Left lobe of liver (tissue), 2 donors: ENCODE measurements at regions not wholly inside any gene's neighbourhood (a gene's known extent, or its start where the extent isn't known, plus 50 kb on each side); places are given as distances from the start of the nearest gene placed in this dataset.

ENCODE experiments used
- ATAC-seq: fragments of 200-7000 bp; cut with Tn5 transposase; one replicate; pipeline ENCODE4 v1.9.1; 2020; ENCODE audit warnings: mild to moderate bottlenecking, moderate library complexity
- DNase-seq: peaks from one replicate; pipeline ENCODE4 v3.0.0-alpha.2; 2020; ENCODE audit warnings: low spot score
- donor health status: DM: no; HTN: no; CAD: no; lungs with moderate emphysema.
- donor health status: DM: no; HTN: yes; CAD: no.

DNA sequence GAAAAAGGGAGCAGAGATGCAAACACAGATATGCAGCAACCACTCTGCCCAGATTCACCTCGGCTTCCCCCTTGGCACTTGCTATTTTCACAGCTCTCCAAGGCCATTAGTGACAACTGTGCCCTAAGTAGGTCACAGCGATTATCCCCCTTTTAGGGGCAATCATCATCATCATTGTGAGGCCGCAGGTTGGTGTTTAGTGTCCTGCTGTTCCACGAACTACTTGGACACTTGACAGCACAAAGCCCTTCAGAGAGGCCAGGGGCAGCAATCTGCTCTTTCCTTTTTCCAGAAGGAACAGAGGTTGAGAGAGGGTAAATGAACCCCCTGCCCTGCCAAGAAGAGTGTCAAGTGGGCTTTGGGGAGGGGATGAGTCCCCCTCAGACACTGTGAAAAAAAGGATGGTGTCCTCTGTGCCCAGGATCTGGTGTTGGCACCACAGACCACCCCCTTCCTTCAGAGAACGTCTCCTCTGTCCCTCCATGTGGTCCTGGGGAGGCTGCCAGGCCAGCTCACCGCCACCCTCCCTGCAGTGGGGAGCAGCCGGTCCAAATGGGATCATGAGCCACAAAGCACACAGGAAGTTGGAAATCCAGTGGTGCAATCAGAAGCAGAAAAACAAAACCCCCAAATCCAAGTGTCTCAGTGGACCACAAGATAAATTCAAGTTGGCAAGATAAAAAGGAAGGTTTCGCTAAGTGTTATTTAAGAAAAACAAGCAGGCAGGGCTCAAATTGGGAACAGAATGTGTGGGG is 78.4 kb upstream of the MED9 start:
- no peak for DNase-seq

DNA sequence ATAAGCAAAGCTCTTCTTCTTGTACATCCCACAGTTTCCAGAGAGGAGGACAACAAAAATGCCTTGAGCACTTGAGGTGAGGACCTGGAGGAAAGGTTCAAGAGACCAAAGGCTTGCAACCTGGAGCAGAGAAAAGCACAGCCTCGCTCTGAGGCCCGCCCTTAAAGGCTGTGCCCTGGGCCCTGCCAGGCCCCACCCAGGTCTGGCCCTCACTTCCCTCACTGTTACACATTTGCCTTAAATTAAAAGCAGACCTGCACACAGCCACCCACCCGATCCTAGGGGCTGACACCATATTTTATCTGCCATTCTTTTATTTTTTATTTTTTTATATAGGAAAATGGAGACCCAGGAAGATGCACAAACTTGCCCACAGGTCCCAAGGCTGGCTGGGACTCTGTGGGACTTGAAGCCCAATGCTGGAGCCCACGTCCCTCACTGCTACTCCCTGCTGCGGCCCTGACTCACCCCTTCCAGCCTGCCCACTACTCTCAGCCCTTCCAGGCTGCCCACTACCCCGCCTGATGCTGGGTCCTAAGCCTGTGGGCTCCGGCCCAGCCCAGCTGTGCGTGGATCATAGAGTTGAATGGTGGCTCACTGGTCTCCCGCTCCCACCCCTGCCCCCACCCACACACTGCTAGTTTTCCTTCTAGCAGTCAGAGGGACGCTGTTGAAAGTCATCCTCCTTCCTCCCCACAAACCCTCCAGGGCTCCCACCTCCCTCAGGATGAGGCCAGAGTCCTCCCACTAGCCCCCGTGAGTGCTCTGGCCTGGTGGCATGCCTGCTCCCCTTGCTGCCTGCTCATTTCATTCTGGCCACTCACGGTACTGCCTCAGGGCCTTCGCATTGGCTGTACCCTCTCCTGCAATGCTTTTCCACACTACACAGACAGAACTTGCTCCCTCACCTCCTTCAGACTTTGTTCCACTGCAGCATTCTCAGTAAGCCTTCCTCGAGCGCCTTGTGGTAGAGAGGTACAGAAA is 77.6 kb upstream of the MED9 start:
- no peak for ATAC-seq

More for the DNA sequence above, 78.4 kb upstream of the MED9 start:
- no peak for ATAC-seq

DNA sequence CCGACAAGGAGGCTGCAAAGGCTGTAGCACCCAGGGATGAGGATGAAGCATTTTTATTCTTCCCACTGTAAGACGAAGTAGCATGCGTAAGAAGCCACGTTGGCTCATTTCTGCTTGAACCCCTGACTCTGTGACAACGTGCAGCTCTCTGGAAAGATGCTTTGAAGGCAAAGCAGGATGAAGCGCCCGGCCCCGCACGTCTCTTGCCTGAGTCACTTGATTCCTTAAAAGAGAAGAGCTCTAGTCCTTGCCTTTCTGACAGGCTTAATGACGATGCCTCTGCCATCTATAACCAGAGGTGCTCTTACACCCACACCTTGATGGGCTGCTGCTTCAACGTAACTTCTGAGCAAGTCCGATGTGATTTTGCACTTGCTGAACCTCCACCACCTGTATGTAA is 76.7 kb upstream of the MED9 start:
- no peak for DNase-seq
- ATAC-seq = no peak

More for the DNA sequence above, 77.6 kb upstream of the MED9 start:
- DNase-seq = no peak

DNA sequence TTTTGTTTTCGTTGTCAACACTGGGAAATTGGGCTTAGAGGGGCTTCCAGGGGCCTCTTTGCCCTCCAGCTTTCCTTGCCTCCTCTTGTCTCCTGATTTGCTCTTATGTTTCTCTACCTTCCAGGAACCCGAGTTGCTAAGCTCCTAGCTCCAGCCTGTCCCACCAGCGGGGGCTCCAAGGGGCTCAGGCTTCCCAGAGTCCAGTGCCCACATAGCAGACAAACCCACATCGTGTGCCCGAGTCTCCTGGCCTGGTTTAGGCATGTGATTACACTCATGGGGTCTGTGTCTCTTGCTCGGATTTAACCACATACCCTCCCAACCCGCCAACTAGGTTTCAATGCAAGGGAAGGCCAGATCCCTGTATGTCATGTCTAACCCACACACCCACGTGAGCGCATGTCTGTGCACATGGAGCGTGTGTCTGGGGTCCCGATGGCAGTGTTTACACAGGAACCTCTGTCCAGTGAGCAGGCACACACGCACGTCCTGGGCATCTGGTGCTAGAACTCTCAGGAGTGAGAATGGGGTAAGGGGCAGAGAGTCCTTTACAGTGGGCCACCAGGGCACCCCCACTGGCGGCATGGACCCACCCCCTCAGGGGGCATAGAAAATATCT is 76.1 kb upstream of the MED9 start:
- DNase-seq (no peak), ATAC-seq (no peak)

- ATAC-seq = peak; percentile 71
- DNase-seq = peak; percentile 70
Measured at GRCh38 chr17:17401271-17401781, 75.5 kb upstream of the MED9 start.

- no peak for ATAC-seq
- no peak for DNase-seq
Measured at GRCh38 chr17:17402558-17402957, 74.2 kb upstream of the MED9 start.

- ATAC-seq (no peak), DNase-seq (no peak)
Measured at GRCh38 chr17:17403065-17403464, 73.7 kb upstream of the MED9 start.

DNA sequence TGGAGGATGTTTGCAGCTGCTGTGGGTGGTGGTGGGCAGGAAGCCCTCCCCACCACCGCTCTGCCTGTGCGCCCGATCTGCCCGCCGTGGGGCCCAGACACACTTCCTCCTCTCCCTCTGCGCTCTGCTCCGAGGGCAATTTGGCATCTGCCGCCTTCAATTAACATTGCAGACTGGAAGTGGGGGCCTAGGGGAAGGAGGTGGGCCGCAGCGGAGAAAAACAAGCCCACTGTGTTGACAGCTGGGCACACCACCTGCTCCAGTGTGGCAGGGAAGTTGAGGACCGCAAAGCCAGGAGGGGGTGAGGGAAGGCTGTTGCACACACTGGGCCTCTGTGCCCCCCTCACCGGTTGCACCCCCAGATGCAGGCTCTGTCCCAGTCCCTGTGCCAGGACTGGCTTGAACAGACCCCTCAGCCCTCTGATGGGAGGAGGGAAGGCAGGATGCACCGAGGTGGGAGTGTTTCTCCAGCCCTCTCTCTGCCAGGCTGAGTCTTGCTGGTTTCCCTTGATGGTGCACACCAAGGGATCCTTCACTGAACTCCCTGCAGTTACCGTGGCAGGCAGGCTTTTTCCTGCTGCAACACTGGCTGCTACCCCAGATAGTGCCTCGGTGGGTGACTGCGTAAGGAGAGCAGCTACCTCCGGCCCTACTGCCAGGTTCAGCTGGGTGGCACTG is 72.8 kb upstream of the MED9 start:
- ATAC-seq (no peak), DNase-seq (no peak)

- DNase-seq = no peak
- ATAC-seq = no peak
Measured at GRCh38 chr17:17405673-17406072, 71.1 kb upstream of the MED9 start.

- peak; percentile 95 for ATAC-seq
- DNase-seq = peak; percentile 92
Measured at GRCh38 chr17:17406225-17406624, 70.6 kb upstream of the MED9 start.

DNA sequence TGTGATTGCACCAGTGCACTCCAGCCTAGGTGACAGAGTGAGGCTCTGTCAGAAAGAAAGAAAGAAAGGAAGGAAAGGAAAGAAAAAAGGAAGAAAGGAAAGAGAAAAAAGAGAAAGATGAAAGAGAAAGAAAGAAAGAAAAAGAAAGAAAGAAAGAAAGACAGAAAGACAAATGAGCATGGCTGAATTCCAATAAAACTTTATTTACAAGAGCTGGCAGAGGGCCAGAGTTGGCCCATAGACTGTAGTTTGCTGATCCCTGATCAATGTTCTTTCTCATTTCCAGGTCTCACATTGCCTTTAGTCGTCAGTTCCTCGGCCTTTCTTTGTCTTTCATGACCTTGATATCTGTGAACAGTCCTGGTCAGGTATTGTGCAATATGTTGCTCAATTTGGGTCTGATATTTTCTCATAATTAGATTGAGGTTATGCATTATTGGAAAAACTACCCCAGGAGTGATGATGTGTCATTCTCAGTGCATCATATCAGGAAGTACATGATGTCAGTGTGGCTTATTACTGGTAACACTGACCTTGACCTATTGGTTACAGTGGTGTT is 68.5 kb upstream of the MED9 start:
- ATAC-seq (peak; percentile 13), DNase-seq (no peak)

DNA sequence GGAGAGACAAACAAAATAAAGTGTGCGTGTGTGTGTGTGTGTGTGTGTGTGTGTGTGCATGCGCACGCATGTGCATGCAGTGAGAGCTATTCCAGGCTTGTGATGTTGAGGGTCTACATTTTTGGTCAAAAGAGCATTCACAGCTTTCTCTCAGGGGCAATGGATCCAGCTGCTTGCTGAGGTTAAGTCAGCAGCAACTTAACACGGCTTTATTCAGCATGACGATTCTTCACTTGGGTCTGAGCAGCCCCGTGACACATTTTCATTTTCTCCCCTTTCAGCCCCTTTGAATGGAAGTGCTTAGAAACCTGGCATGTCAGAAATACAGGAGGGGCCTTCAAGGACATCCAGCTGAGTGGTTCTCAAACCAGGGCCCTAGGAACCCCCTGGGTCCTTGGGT is 66.4 kb upstream of the MED9 start:
- DNase-seq = no peak
- no peak for ATAC-seq

GRCh38 chr17:17411692-17412091 is 65.1 kb upstream of the MED9 start:
- ATAC-seq (no peak), DNase-seq (no peak)

- ATAC-seq (no peak), DNase-seq (no peak)
Measured at GRCh38 chr17:17412326-17412725, 64.5 kb upstream of the MED9 start.

GRCh38 chr17:17413215-17413792 is 63.5 kb upstream of the MED9 start:
- DNase-seq (no peak), ATAC-seq (no peak)

GRCh38 chr17:17413821-17414220 is 63.0 kb upstream of the MED9 start:
- no peak for ATAC-seq
- no peak for DNase-seq

DNA sequence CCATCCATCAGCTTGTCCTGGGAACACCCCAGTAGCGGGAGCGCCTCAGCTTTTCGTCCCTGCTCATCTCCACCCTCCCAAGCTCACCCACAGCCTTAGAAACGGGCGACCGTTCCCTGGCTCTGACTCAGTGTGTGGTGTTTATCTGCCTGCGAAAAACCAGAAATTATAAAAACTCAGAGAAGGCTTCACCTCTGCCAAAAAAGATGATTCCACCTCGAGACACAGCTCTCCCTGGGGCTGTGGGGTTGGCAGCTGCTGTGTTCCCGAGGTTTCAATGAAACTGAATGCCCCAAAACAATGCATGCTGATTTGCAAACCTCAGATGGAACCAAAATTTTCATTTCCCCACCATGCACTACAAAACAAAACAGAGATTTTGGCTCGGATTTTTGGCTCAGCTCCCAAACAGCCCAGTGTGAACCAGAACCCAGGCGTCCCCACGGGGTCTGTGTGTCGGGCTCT is 62.4 kb upstream of the MED9 start:
- DNase-seq = no peak
- no peak for ATAC-seq

DNA sequence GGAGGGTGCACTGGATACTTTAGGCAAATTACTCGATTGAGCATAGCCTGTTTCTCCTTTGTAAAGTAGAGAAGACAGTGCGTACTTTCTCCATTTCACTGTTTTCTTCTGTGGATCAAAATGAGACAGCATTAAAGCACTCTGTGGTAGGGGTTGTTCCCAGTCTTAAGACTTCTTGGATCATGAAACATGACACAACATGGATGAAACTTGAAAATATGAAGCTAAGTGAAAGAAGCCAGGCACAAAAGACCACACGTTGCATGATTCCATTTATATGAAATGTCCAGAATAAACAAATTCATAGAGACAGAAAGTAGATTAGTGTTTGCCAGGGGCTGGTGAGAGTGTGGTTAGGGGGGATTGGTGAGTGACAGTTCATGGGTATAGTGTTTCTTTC is 61.8 kb upstream of the MED9 start:
- DNase-seq (no peak), ATAC-seq (no peak)

GRCh38 chr17:17416007-17416399 is 60.8 kb upstream of the MED9 start:
- DNase-seq = no peak
- peak; percentile 67 for ATAC-seq
